HCT116 (cell line): ENCODE measurements at regions not wholly inside any gene's neighbourhood (a gene's known extent, or its start where the extent isn't known, plus 50 kb on each side); places are given as distances from the start of the nearest gene placed in this dataset.

Experiments
- ATAC-seq: fragments of 200-7000 bp; cut with Tn5 transposase; 2 replicates; pipeline ENCODE4 v1.9.1; 2020; ENCODE audit warnings: mild to moderate bottlenecking, moderate library complexity
- BruUV-seq: library from RNA; stranded (reverse); fragments of 400-500 nt; replicated peaks from 2 replicates; lab custom pipeline; 2021; lab: Mats Ljungman, UMichigan
- CTCF ChIA-PET: fragments of 300-600 bp; sonication (Branson Sonifier 250); formaldehyde crosslinking; loops from one replicate; lab custom pipeline; 2021; ENCODE audit warnings: antibody characterized with exemption; lab: Charles Lee
- POLR2A ChIA-PET: fragments of 300-600, 350-600 bp; sonication (Branson Sonifier 250); formaldehyde crosslinking; loops from one replicate; lab custom pipeline; 2021; ENCODE audit warnings: antibody characterized with exemption; lab: Charles Lee
- RAD21 ChIA-PET, 2 experiments: fragments of 300-600 bp; sonication (Branson Sonifier 250); formaldehyde crosslinking; loops; one replicate each; lab custom pipeline; 2023; ENCODE audit warnings: low total read pairs in 2 of 2; ENCODE audit not compliant: uncharacterized antibody in 2 of 2, unreplicated experiment in 2 of 2, low non-redundant PET in 1 of 2; lab: Charles Lee
- DNase-seq: peaks from one replicate; pipeline ENCODE4 v3.0.0-alpha.2; 2010; ENCODE audit warnings: low read depth, low spot score
- H2AFZ ChIP-seq: fragments of 200-600 bp; shearing (Covaris generic), sonication (generic); 2 replicates; pipeline ENCODE4 v1.6.1; 2017; ENCODE audit warnings: low read depth, mixed run types, mixed read lengths, antibody characterized with exemption, low read length; ENCODE audit not compliant: poor library complexity, severe bottlenecking
- H3K27ac ChIP-seq: 2 replicates; pipeline ENCODE4 v1.5.1; 2012; ENCODE audit warnings: low read depth, low read length
- H3K27me3 ChIP-seq: fragments of 200-600 bp; sonication (generic); 2 replicates; pipeline ENCODE4 v1.6.1; 2016; ENCODE audit warnings: mixed run types, low read length, mixed read lengths; ENCODE audit not compliant: insufficient read depth
- H3K36me3 ChIP-seq, 2 experiments: fragments of 200-500 bp in 1 of 2; fragments of 200-600 bp in 1 of 2; sonication (Bioruptor generic) in 1 of 2; sonication (generic) in 1 of 2; 2 replicates each; pipeline versions ENCODE4 v1.5.1 to v1.6.1; 2014 to 2016; ENCODE audit warnings: low read length in 2 of 2, inconsistent platforms in 1 of 2, mixed read lengths in 1 of 2, mixed run types in 1 of 2; ENCODE audit not compliant: insufficient read depth in 2 of 2, control insufficient read depth in 1 of 2
- H3K4me1 ChIP-seq, 2 experiments: fragments of 200-600 bp in 1 of 2; sonication (generic) in 1 of 2; 2 replicates each; pipeline versions ENCODE4 v1.5.1 to v1.6.1; 2012 to 2017; ENCODE audit warnings: low read length in 2 of 2, inconsistent platforms in 1 of 2, mild to moderate bottlenecking in 1 of 2, mixed read lengths in 1 of 2, mixed run types in 1 of 2, moderate library complexity in 1 of 2; ENCODE audit not compliant: insufficient read depth in 2 of 2, control insufficient read depth in 1 of 2
- H3K4me2 ChIP-seq: fragments of 200-600 bp; sonication (generic); 2 replicates; pipeline ENCODE4 v1.6.1; 2017; ENCODE audit warnings: mixed run types, low read length, mixed read lengths
- H3K4me3 ChIP-seq, 2 experiments: fragments of 200-600 bp in 1 of 2; sonication (generic) in 1 of 2; replicated peaks in 1 of 2; 2 replicates each; pipeline ENCODE4 v1.5.1; 2011 to 2016; ENCODE audit warnings: low read length in 2 of 2, control low read depth in 1 of 2, low read depth in 1 of 2, mild to moderate bottlenecking in 1 of 2, mixed read lengths in 1 of 2, mixed run types in 1 of 2
- H3K79me2 ChIP-seq: fragments of 200-600 bp; sonication (generic); 2 replicates; pipeline ENCODE4 v1.6.1; 2017; ENCODE audit warnings: mild to moderate bottlenecking, mixed run types, low read length, moderate library complexity, mixed read lengths; ENCODE audit not compliant: insufficient read depth
- H3K9ac ChIP-seq: fragments of 200-600 bp; sonication (generic); 2 replicates; pipeline ENCODE4 v1.6.1; 2016; ENCODE audit warnings: low read length, mixed read lengths
- H3K9me2 ChIP-seq: fragments of 200-600 bp; sonication (generic), shearing (Covaris generic); 2 replicates; pipeline ENCODE4 v1.6.1; 2017; ENCODE audit warnings: mixed run types, mild to moderate bottlenecking, moderate library complexity; ENCODE audit not compliant: insufficient read depth
- H3K9me3 ChIP-seq, 2 experiments: fragments of 200-500 bp in 1 of 2; fragments of 200-600 bp in 1 of 2; sonication (Bioruptor generic) in 1 of 2; sonication (generic) in 1 of 2; 2 replicates each; pipeline ENCODE4 v1.6.1; 2014 to 2017; ENCODE audit warnings: low read length in 2 of 2, mixed read lengths in 2 of 2, inconsistent platforms in 1 of 2, low read depth in 1 of 2, mild to moderate bottlenecking in 1 of 2, mixed run types in 1 of 2, moderate library complexity in 1 of 2; ENCODE audit not compliant: control insufficient read depth in 1 of 2, insufficient read depth in 1 of 2
- H4K20me1 ChIP-seq: fragments of 200-600 bp; sonication (generic), shearing (Covaris generic); 2 replicates; pipeline ENCODE4 v1.6.1; 2017; ENCODE audit warnings: mixed run types, mild to moderate bottlenecking, moderate library complexity; ENCODE audit not compliant: insufficient read depth
- ATF3 ChIP-seq: IDR thresholded peaks from 2 replicates; pipeline ENCODE4 v1.6.1; 2012
- CBX3 ChIP-seq: IDR thresholded peaks from 2 replicates; pipeline ENCODE4 v1.6.1; 2012; ENCODE audit warnings: low read depth
- CEBPB ChIP-seq: IDR thresholded peaks from 2 replicates; pipeline ENCODE4 v1.6.1; 2012; ENCODE audit warnings: low read depth
- CTCF ChIP-seq, 3 experiments: fragments of 200-600 bp in 1 of 3; sonication (generic) in 1 of 3; IDR thresholded peaks in 2 of 3; conservative IDR thresholded peaks in 1 of 3; 2 replicates each; pipeline ENCODE4 v1.5.1; 2012 to 2017; ENCODE audit warnings: low read depth in 2 of 3, low read length in 2 of 3, antibody characterized with exemption in 1 of 3, borderline replicate concordance in 1 of 3, control low read depth in 1 of 3, mild to moderate bottlenecking in 1 of 3, mixed read lengths in 1 of 3, mixed run types in 1 of 3, moderate library complexity in 1 of 3; ENCODE audit not compliant: insufficient read depth in 1 of 3
- EZH2 ChIP-seq: fragments of 200-600 bp; sonication (generic); IDR thresholded peaks from 2 replicates; pipeline ENCODE4 v1.6.1; 2017; ENCODE audit warnings: antibody characterized with exemption, mixed run types
- EZH2phosphoT487 ChIP-seq: fragments of 200-600 bp; IDR thresholded peaks from 2 replicates; pipeline ENCODE4 v1.6.1; 2018; ENCODE audit warnings: antibody characterized with exemption, borderline replicate concordance
- FOSL1 ChIP-seq: IDR thresholded peaks from 2 replicates; pipeline ENCODE4 v1.6.1; 2012; ENCODE audit warnings: low read depth
- POLR2A ChIP-seq: IDR thresholded peaks from 2 replicates; pipeline ENCODE4 v1.7.0; 2011; ENCODE audit warnings: borderline replicate concordance; ENCODE audit not compliant: insufficient read depth, insufficient read length; ENCODE audit errors: extremely low read depth
- REST ChIP-seq: IDR thresholded peaks from 2 replicates; pipeline ENCODE4 v1.6.1; 2012; ENCODE audit warnings: low read depth
- SIN3A ChIP-seq: IDR thresholded peaks from 2 replicates; pipeline ENCODE4 v1.6.1; 2012; ENCODE audit warnings: low read depth
- YY1 ChIP-seq: IDR thresholded peaks from 2 replicates; pipeline ENCODE4 v1.6.1; 2011; ENCODE audit warnings: low read length, low read depth, moderate library complexity, mild to moderate bottlenecking; ENCODE audit not compliant: insufficient replicate concordance; ENCODE audit errors: extremely low read depth
- ZFX ChIP-seq: fragments of 450-650 bp; IDR thresholded peaks from 2 replicates; pipeline ENCODE4 v1.6.1; 2017
- ZNF274 ChIP-seq: fragments of 200-500 bp; sonication (Bioruptor generic); IDR thresholded peaks from 2 replicates; pipeline ENCODE4 v1.6.1; 2014; ENCODE audit warnings: mild to moderate bottlenecking, low read depth, low read length, inconsistent platforms
- intact Hi-C: fragments of 100-400 bp; cut with micrococcal nuclease; formaldehyde crosslinking; loops from 2 replicates; pipeline ENCODE4 v1.10.0; 2022

- intact Hi-C loops = loop anchor here (10.0 kb wide), 3 partner anchors 306 to 1056 kb away; no protein-coding TSS in a partner anchor
- Histone ChIP-seq H2AFZ (no peak overlapping the region), H3K4me2 (no peak overlapping the region), H3K4me1 (no peaks in the 10 kb centered on the region), H3K27me3 (no peaks in the 10 kb centered on the region), H3K9me2 (no peaks in the 10 kb centered on the region), H3K4me3 (no peak overlapping the region), H3K79me2 (no peaks in the 10 kb centered on the region), H3K9me3 (no peaks in the 10 kb centered on the region), H3K27ac (no peak overlapping the region), H3K36me3 (no peaks in the 10 kb centered on the region), H3K9ac (no peak overlapping the region), H4K20me1 (no peaks in the 10 kb centered on the region)
- CTCF ChIA-PET = interaction anchor here (2.2 kb wide), 1 partner anchor 1701 kb away, joined by 5 read pairs; no protein-coding TSS in a partner anchor
- TF ChIP-seq ZNF274 (no peak), ZFX (no peak), EZH2 (no peak), ATF3 (no peak), CTCF (IDR thresholded peaks at IDR 0.05 in 2 of 3, conservative IDR thresholded peaks at IDR 0.05 in 1 of 3; ENCODE audit: borderline replicate concordance in 1 of 3, insufficient read depth in 1 of 3, low read depth in 2 of 3, low read length in 2 of 3) (no peak), CEBPB (no peak), REST (no peak), FOSL1 (no peak), YY1 (no peak), SIN3A (no peak), EZH2phosphoT487 (no peak), POLR2A (no peak), CBX3 (no peak)
- POLR2A ChIA-PET = no interaction called here
- no TSS peak for BruUV-seq
- DNase-seq (no peak), ATAC-seq (no peak)
- RAD21 ChIA-PET = no interaction called here
Measured at GRCh38 chr16:55250701-55251100, 73.3 kb upstream of the IRX6 start.
